Lower lobe of right lung (tissue), 2 donors: ENCODE measurements at regions not wholly inside any gene's neighbourhood (a gene's known extent, or its start where the extent isn't known, plus 50 kb on each side); places are given as distances from the start of the nearest gene placed in this dataset.
"Not testable (repeated sequence)": the region's sequence is repeated elsewhere in the genome, so short reads cannot be mapped to it uniquely, and the experiment has no call there.

Experiments used
- ATAC-seq, 2 donors: fragments of 200-7000 bp; cut with Tn5 transposase; one replicate each; pipeline ENCODE4 v1.9.1; 2020 to 2022; ENCODE audit warnings: mild to moderate bottlenecking in 2 of 2, moderate library complexity in 2 of 2
- DNase-seq: peaks from one replicate; pipeline ENCODE4 v3.0.0-alpha.2; 2020
- H3K27ac ChIP-seq: fragments of 200-600 bp; one replicate; pipeline ENCODE4 v1.8.0; 2022
- H3K27me3 ChIP-seq: fragments of 200-600 bp; one replicate; pipeline ENCODE4 v1.8.0; 2022; ENCODE audit warnings: low read depth
- H3K36me3 ChIP-seq: fragments of 200-600 bp; one replicate; pipeline ENCODE4 v1.8.0; 2022; ENCODE audit warnings: mild to moderate bottlenecking
- H3K4me1 ChIP-seq: fragments of 200-600 bp; one replicate; pipeline ENCODE4 v1.8.0; 2022
- H3K4me3 ChIP-seq: fragments of 200-600 bp; one replicate; pipeline ENCODE4 v1.8.0; 2022; ENCODE audit warnings: mild to moderate bottlenecking
- H3K9me3 ChIP-seq: fragments of 200-600 bp; one replicate; pipeline ENCODE4 v1.8.0; 2022
- CTCF ChIP-seq: fragments of 200-600 bp; IDR thresholded peaks from one replicate; pipeline ENCODE4 v1.8.0; 2022; ENCODE audit warnings: antibody characterized with exemption, mild to moderate bottlenecking
- intact Hi-C: fragments of 100-400 bp; cut with DNase I; formaldehyde crosslinking; loops from one replicate; pipeline ENCODE4 v1.11.0; 2022
- donor health status: DM: no; HTN: yes; CAD: no; lungs with severe emphysema.

GRCh38 chr20:53723621-53724020 is 130.0 kb upstream of the ZNF217 start:
- no peak for ATAC-seq

DNA sequence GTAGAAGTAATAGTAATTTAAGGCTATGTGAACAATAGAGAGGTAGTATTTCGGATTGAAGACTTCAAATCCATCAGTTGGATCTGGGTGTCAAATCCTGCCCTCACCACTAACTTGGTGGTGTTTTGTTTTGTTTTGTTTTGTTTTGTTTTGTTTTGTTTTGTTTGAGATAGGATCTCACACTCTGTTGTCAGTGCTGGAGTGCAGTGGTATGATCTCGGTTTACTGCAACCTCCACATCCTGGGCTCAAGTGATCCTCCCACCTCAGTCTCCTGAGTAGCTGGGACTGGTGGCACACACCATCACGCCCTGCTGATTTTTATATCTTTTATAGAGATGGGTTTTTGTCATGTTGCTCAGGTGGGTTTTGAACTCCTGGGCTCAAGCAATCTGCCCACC is 129.4 kb upstream of the ZNF217 start:
- H3K4me1 ChIP-seq: no peaks in the 10 kb centered on the region
- no peaks in the 10 kb centered on the region for H3K36me3 ChIP-seq
- H3K27me3 ChIP-seq: no peaks in the 10 kb centered on the region
- H3K4me3 ChIP-seq: no peak overlapping the region
- no peak for TF ChIP-seq CTCF
- intact Hi-C loops: no loop called here
- no peak for DNase-seq
- no peak for ATAC-seq
- no peaks in the 10 kb centered on the region for H3K9me3 ChIP-seq
- no peak overlapping the region for H3K27ac ChIP-seq

More at GRCh38 chr20:53723621-53724020, 130.0 kb upstream of the ZNF217 start:
- no peaks in the 10 kb centered on the region for H3K36me3 ChIP-seq
- TF ChIP-seq CTCF: no peak
- no peak overlapping the region for H3K4me3 ChIP-seq
- H3K9me3 ChIP-seq: no peaks in the 10 kb centered on the region
- H3K27ac ChIP-seq: no peak overlapping the region
- intact Hi-C loops: no loop called here
- DNase-seq: no peak
- no peaks in the 10 kb centered on the region for H3K27me3 ChIP-seq
- no peaks in the 10 kb centered on the region for H3K4me1 ChIP-seq

DNA sequence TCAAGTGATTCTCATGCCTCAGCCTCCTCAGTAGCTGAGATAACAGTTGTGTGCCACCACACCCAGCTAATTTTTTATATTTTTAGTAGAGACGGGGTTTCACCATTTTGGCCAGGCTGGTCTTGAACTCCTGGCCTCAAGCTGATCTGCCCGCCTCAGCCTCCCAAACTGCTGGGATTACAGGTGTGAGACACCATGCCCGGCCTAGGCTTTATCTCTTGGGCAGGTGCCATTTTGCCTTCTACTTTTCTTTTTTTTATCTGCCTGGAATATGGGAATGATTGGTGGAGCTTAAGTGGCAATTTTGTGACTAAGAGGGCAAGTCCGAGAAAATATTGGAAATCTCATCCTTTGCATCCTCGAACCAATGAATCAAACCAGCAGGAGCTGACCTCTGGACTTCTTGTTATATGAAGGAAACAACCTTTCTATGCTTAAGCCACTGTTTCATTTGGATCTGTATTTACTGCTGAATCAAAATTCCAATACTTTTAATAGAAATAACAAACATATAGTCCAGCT is 128.9 kb upstream of the ZNF217 start:
- no peaks in the 10 kb centered on the region for H3K27me3 ChIP-seq
- intact Hi-C loops: no loop called here
- H3K27ac ChIP-seq: no peak overlapping the region
- DNase-seq (no peak), ATAC-seq (no peak)
- no peaks in the 10 kb centered on the region for H3K4me1 ChIP-seq
- H3K4me3 ChIP-seq: no peak overlapping the region
- TF ChIP-seq CTCF: no peak
- no peaks in the 10 kb centered on the region for H3K9me3 ChIP-seq
- H3K36me3 ChIP-seq: no peaks in the 10 kb centered on the region

GRCh38 chr20:53721445-53721963 is 127.9 kb upstream of the ZNF217 start:
- H3K27me3 ChIP-seq, ATAC-seq, H3K36me3 ChIP-seq, H3K4me3 ChIP-seq, H3K4me1 ChIP-seq, intact Hi-C loops, DNase-seq, H3K27ac ChIP-seq, H3K9me3 ChIP-seq: not testable (repeated sequence)

DNA sequence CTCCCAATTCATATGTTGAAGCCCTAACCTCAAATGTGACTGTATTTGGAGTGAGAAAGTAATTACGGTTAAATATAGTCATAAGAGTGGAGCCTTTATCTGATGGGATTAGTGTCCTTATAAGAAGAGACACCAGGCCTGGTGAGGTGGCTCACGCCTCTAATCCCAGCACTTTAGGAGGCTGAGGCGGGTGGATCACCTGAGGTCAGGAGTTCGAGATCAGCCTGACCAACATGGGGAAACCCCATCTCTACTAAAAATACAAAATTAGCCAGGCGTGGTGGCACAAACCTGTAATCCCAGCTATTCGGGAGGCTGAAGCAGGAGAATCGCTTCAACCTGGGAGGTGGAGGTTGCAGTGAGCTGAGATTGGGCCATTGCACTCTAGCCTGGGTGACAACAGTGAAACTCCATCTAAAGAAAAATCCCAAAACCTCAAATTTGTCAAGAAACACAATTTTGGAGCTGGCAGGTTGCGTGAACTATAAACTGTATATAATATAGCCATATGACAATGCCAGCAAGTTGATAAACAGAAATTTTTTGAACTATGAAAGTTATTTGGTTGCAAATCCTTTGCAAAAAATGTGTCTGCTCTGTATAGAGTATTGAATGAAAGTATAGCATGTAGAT is 125.6 kb upstream of the ZNF217 start:
- DNase-seq, intact Hi-C loops: not testable (repeated sequence)

GRCh38 chr20:53718142-53719021 is 124.7 kb upstream of the ZNF217 start:
- Histone ChIP-seq H3K27ac (no peak overlapping the region), H3K9me3 (no peaks in the 10 kb centered on the region), H3K36me3 (no peaks in the 10 kb centered on the region), H3K27me3 (no peaks in the 10 kb centered on the region), H3K4me3 (no peak overlapping the region), H3K4me1 (no peaks in the 10 kb centered on the region)
- ATAC-seq: no peak
- no peak for DNase-seq
- intact Hi-C loops: no loop called here
- TF ChIP-seq CTCF: no peak

More for the DNA sequence above, 125.6 kb upstream of the ZNF217 start:
- not testable (repeated sequence) for H3K9me3 ChIP-seq, H3K36me3 ChIP-seq, H3K27ac ChIP-seq, H3K4me3 ChIP-seq, H3K27me3 ChIP-seq, ATAC-seq, H3K4me1 ChIP-seq
